SH-SY5Y (cell line): ENCODE measurements at regions not wholly inside any gene's neighbourhood (a gene's known extent, or its start where the extent isn't known, plus 50 kb on each side); places are given as distances from the start of the nearest gene placed in this dataset.

ENCODE experiments used
- GATA2 ChIP-seq: IDR thresholded peaks from 2 replicates; pipeline ENCODE4 v1.6.1; 2011; ENCODE audit warnings: mild to moderate bottlenecking, low read depth, low read length
- GATA3 ChIP-seq: IDR thresholded peaks from 2 replicates; pipeline ENCODE4 v1.6.1; 2011; ENCODE audit warnings: low read depth, mild to moderate bottlenecking, low read length, moderate library complexity

DNA sequence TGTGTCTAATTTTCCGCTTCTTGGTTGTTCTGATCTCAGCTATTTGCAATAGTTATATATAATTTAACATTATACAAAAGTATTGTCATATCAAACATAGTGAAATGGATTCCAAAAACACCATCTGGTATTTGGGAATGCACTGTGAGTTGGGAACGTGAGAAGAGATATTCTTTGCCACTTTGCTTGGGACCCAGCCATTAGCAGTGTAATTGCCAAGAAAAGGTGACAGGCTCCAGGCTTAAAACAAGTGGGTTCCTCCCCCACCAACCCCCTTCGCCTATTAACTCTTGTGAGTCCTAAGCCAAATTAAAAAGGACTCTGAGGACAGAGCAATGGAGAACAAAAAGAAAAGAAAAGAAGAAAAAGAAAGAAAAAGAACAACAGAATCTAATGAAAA is 186.7 kb upstream of the NFIA start:
- TF ChIP-seq GATA3 (no peak), GATA2 (no peak)
